Stimulated activated CD4-positive, alpha-beta T cell treated with anti-CD3 and anti-CD28 coated beads, Interleukin-1b, Interleukin-23, amount 100 ng/mL, for 48 hours (primary cell): ENCODE measurements at regions not wholly inside any gene's neighbourhood (a gene's known extent, or its start where the extent isn't known, plus 50 kb on each side); places are given as distances from the start of the nearest gene placed in this dataset.

Experiments
- DNase-seq: peaks from one replicate; pipeline ENCODE4 v3.0.0-alpha.2; 2020

- no peak for DNase-seq
Observed at GRCh38 chr21:41605178-41605933, 97.4 kb upstream of the TMPRSS2 start.

- DNase-seq = no peak
Observed at GRCh38 chr21:41604583-41605041, 96.7 kb upstream of the TMPRSS2 start.

GRCh38 chr21:41603476-41603875 is 95.5 kb upstream of the TMPRSS2 start:
- DNase-seq = no peak

- no peak for DNase-seq
Observed at GRCh38 chr21:41602531-41602930, 94.6 kb upstream of the TMPRSS2 start.

- no peak for DNase-seq
Observed at GRCh38 chr21:41601573-41602368, 93.8 kb upstream of the TMPRSS2 start.

GRCh38 chr21:41600961-41601572 is 93.1 kb upstream of the TMPRSS2 start:
- no peak for DNase-seq

- DNase-seq = no peak
Observed at GRCh38 chr21:41600556-41600955, 92.6 kb upstream of the TMPRSS2 start.

GRCh38 chr21:41600116-41600515 is 92.2 kb upstream of the TMPRSS2 start:
- no peak for DNase-seq

GRCh38 chr21:41598561-41599431 is 90.8 kb upstream of the TMPRSS2 start:
- no peak for DNase-seq

GRCh38 chr21:41597811-41598231 is 89.9 kb upstream of the TMPRSS2 start:
- no peak for DNase-seq

GRCh38 chr21:41597227-41597626 is 89.3 kb upstream of the TMPRSS2 start:
- no peak for DNase-seq

- no peak for DNase-seq
Observed at GRCh38 chr21:41596241-41596925, 88.4 kb upstream of the TMPRSS2 start.

- DNase-seq = no peak
Observed at GRCh38 chr21:41594268-41594667, 86.3 kb upstream of the TMPRSS2 start.

- no peak for DNase-seq
Observed at GRCh38 chr21:41593760-41594138, 85.8 kb upstream of the TMPRSS2 start.

GRCh38 chr21:41593051-41593759 is 85.2 kb upstream of the TMPRSS2 start:
- DNase-seq = no peak

GRCh38 chr21:41589620-41590175 is 81.7 kb upstream of the TMPRSS2 start:
- DNase-seq = no peak

- no peak for DNase-seq
Observed at GRCh38 chr21:41589131-41589530, 81.2 kb upstream of the TMPRSS2 start.

- DNase-seq = no peak
Observed at GRCh38 chr21:41585199-41585994, 77.4 kb upstream of the TMPRSS2 start.

GRCh38 chr21:41584603-41585176 is 76.7 kb upstream of the TMPRSS2 start:
- no peak for DNase-seq

- no peak for DNase-seq
Observed at GRCh38 chr21:41583274-41583790, 75.4 kb upstream of the TMPRSS2 start.
